ENCODE measurements at regions not wholly inside any gene's neighbourhood (a gene's known extent, or its start where the extent isn't known, plus 50 kb on each side); places are given as distances from the start of the nearest gene placed in this dataset.

- Mint-ChIP-seq H3K4me3 (no peak overlapping the region), H3K27ac (no peak overlapping the region), H3K9me3 (no peaks in the 10 kb centered on the region), H3K4me1 (no peaks in the 10 kb centered on the region), H3K27me3 (ENCODE audit: low read depth) (peaks cover 31% of the 10 kb centered on the region), H3K36me3 (no peaks in the 10 kb centered on the region)
- no peak for DNase-seq (ENCODE audit: low spot score in 2 of 2, unreplicated experiment in 2 of 2)
- no peak for TF ChIP-seq CTCF (IDR thresholded peaks at IDR 0.05; ENCODE audit: unreplicated experiment)
Observed at GRCh38 chr2:157930728-157931127, 54.6 kb upstream of the ACVR1 start.

- Mint-ChIP-seq H3K4me3 (no peak overlapping the region), H3K27me3 (ENCODE audit: low read depth) (peaks cover 31% of the 10 kb centered on the region), H3K9me3 (no peaks in the 10 kb centered on the region), H3K4me1 (no peaks in the 10 kb centered on the region), H3K36me3 (no peaks in the 10 kb centered on the region), H3K27ac (no peak overlapping the region)
- DNase-seq (ENCODE audit: low spot score in 2 of 2, unreplicated experiment in 2 of 2), result no peak
- no peak for TF ChIP-seq CTCF (IDR thresholded peaks at IDR 0.05; ENCODE audit: unreplicated experiment)
Observed at GRCh38 chr2:157929871-157930667, 53.9 kb upstream of the ACVR1 start.

- Mint-ChIP-seq H3K9me3 (no peaks in the 10 kb centered on the region), H3K4me1 (no peaks in the 10 kb centered on the region)
Observed at GRCh38 chr2:157928372-157928771, 52.2 kb upstream of the ACVR1 start.

GRCh38 chr2:157927155-157927554 lies 51.0 kb upstream of the ACVR1 start:
- peaks cover 8% of the 10 kb centered on the region for H3K27me3 Mint-ChIP-seq (ENCODE audit: low read depth)
- no peak for TF ChIP-seq CTCF (IDR thresholded peaks at IDR 0.05; ENCODE audit: unreplicated experiment)
- DNase-seq (ENCODE audit: low spot score in 2 of 2, unreplicated experiment in 2 of 2), result no peak

More at GRCh38 chr2:157928372-157928771, 52.2 kb upstream of the ACVR1 start:
- H3K4me3 Mint-ChIP-seq, result no peak overlapping the region
- no peaks in the 10 kb centered on the region for H3K36me3 Mint-ChIP-seq
- peaks cover 21% of the 10 kb centered on the region for H3K27me3 Mint-ChIP-seq (ENCODE audit: low read depth)
- DNase-seq (ENCODE audit: low spot score in 2 of 2, unreplicated experiment in 2 of 2), result no peak
- H3K27ac Mint-ChIP-seq, result no peak overlapping the region
- TF ChIP-seq CTCF (IDR thresholded peaks at IDR 0.05; ENCODE audit: unreplicated experiment), result no peak

More at GRCh38 chr2:157927155-157927554, 51.0 kb upstream of the ACVR1 start:
- Mint-ChIP-seq H3K4me3 (no peak overlapping the region), H3K27ac (no peak overlapping the region), H3K9me3 (no peaks in the 10 kb centered on the region), H3K4me1 (no peaks in the 10 kb centered on the region), H3K36me3 (no peaks in the 10 kb centered on the region)
